ENCODE measurements at regions not wholly inside any gene's neighbourhood (a gene's known extent, or its start where the extent isn't known, plus 50 kb on each side); places are given as distances from the start of the nearest gene placed in this dataset.

DNA sequence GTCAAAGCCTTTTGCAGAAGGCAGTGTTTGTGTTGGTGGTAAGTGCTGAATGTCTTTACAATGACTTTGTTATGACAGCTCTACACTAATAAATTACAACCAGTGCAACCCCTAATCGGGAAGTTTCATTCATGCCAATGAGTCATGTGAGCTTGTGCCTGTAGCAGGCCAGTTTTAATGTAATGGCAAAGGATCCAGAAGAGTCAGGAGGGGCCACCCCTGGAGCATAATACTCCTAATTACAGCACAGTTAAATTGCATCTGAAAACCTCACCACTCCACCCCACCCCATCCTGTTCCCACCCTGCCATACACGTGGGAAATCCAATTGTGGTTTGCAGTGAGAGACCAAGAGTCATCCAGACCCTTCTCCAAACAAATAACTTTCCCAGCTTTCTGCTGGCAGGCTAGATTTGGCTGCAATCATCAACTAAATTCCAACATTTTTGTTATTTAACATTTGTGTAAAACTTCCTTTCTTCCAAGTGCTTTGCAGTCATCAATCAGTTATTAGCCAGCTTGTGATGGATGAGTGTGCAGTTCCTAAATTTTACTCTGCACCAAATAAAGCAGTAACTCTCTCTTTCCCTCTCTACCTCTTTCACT lies 277.3 kb upstream of the FAT3 start:
- DNase-seq: no peak

- no peak for DNase-seq
Measured at GRCh38 chr11:91946397-91946951, 278.1 kb upstream of the FAT3 start.

- DNase-seq: no peak
Measured at GRCh38 chr11:91935120-91935519, 289.5 kb upstream of the FAT3 start.

GRCh38 chr11:91932151-91932821 lies 292.3 kb upstream of the FAT3 start:
- DNase-seq: no peak

DNA sequence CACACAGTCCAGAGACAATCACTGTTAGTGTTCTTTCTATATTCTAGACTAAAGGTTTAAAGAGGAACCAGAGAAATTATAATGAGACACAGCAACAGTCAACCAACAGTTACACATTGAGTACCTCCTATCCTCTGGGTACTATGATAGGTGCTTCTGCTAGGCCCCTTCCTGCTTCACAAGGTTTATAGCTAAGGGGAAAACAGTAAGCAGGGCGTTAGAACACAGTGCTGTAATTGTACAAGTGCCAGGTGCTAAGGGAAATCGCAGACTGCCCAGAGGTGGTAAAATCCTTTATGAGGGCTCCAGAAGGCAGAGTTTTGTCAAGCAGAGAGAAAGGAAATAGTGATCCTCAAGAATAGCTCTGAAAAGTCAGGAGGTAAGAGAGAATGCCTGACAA lies 297.2 kb upstream of the FAT3 start:
- no peak for DNase-seq

DNA sequence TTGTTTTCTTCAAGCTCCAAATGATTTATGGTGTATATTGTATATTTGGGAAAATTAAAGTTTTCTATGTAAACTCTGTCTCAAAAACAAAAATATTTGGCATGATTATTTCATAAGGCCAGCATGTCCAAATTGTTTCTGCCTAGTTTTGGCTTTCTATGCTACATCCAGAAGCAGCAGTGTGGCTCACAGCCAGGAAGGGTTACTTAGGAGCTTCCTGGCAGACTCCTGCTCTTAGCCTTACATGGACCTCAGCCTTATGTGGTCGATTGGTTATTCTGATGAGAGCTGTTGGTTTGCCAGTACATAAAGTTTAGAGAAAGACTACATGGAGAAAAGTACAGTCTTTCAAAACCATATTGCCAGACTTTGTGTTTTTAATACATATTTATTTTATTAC lies 297.7 kb upstream of the FAT3 start:
- no peak for DNase-seq

DNA sequence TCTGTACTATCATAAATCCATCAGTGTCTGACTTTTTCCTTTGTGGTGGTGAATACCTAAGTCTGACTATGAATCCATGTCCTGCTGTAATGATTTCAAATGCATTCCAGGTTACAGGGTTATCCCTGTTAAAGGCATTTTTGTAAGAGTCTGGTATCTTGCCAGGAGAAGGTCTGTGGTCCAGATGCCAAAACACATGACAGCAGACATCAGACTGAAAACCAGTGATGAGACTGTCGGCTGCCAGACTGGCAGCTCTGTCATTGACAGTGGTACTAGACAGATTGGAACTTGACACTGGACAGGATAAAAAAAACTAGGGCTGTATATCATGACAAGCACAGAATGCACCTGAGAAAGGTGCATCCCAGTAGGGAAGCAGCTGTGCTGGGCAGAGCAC lies 301.8 kb upstream of the FAT3 start:
- DNase-seq: no peak

GRCh38 chr11:91921974-91922373 lies 302.6 kb upstream of the FAT3 start:
- DNase-seq: no peak

DNA sequence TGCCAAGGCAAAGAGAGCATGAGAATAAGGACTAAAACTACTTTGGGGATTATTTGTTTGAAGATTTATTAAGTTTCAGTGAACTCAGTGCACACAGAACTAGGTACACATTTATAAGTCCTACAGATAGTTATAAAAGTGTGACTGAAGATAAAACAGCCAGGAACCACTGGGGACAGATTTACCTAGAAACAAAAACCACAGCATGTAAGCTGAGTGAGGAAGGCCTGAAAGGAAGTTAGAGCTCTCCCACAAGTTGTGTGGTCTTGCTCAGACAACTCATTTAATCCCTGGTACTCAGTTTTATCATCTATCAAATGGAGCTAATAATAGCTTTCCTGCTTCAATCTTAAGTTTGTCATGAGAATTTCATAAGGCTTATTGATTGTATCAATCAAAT lies 311.2 kb upstream of the FAT3 start:
- no peak for DNase-seq

DNA sequence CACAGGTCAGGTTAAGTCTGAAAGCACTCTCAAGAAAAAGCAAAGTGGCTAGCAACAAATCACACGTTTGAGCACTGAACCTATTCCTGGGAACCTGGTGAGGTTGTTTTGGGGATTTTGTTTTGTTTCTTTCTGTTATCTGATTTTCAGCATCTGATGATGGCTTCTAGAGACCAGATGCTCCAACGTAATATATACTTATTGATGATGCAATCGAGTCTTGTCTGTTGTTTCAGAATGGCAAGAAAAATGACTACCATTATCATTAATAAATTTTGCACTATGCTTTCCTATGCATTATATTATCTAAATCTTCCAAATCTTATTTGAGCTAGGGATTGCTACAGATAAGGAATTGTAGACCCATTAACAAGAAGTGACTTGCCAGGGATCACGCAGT lies 312.3 kb upstream of the FAT3 start:
- DNase-seq: no peak

DNA sequence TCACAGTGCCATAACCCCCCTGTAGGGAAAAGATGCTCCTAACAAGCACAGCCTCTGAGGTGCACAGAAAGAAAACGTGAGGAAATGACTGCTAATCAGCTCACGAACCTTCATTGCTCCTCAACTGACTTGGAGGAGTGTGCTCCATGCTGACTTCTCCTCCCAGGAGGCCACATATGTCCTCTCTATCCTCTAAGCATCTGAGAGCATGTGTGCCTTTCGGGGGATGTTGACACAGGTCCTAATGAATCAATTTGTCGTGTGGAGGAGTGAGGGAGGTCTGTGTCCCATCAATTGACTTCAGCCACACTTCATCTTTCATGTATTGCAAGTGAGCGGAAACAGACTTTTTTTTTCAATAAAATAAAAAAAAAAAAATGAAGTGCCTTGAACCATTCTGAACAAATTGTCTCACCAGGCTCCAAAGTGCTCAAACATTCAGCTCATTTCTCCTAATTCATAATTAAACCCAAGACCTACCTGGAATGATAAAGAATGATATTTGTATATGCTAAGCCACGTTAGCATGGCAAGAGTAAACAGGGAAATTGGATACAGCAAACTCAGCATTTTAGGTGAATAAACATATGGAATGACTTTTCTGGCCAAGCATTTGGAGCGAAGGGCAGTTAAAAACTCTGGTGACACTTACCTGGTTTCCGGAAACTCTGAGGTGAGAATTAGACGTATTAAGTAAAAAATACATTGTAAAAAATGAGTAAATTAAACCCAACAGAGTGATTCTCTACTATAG lies 317.6 kb upstream of the FAT3 start:
- no peak for DNase-seq

GRCh38 chr11:91904792-91905785 lies 319.5 kb upstream of the FAT3 start:
- DNase-seq: no peak

DNA sequence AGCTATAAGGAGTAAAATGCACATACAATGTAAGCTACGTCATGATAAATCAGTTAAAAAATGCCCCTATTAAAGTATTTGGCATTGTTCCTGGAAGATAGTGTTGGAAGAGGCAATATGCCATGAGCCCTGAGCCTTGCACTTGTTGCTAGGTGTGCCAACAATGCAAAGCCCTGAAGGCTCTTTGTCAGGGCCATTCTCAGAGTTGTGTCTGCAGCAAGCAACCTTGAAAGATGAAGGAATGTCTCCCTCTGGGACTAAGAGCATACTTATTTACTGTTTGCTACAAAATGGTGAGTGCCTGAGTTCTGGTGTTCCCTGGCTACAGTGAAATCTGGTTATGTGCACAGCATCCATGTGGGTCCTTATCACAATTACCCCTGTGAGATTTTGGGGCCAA lies 322.3 kb upstream of the FAT3 start:
- no peak for DNase-seq

GRCh38 chr11:91880660-91881059 lies 344.0 kb upstream of the FAT3 start:
- DNase-seq: no peak

- DNase-seq: no peak
Measured at GRCh38 chr11:91876746-91877145, 347.9 kb upstream of the FAT3 start.

GRCh38 chr11:91872243-91872642 lies 352.4 kb upstream of the FAT3 start:
- DNase-seq: no peak

DNA sequence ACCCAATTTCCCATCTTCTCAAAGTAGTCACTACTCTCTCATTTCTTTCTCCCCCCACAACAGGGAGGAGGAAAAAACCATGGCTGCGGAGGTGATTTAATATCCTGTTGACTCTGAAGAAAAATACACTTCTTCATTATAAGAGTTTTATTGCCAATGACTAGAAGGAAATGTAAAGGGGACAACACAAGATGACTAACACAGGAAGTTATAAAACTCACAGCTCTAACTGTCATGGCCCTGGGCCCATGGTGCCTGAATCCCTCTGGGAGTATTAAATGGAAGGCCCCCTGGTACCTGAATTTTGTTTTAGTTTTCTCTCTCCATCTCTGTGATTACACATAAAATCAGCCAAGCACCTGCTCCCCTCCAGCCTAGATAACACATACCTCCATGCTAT lies 352.8 kb upstream of the FAT3 start:
- no peak for DNase-seq

GRCh38 chr11:91871048-91871447 lies 353.6 kb upstream of the FAT3 start:
- no peak for DNase-seq

- DNase-seq: no peak
Measured at GRCh38 chr11:91869686-91870085, 354.9 kb upstream of the FAT3 start.

GRCh38 chr11:91866642-91867041 lies 358.0 kb upstream of the FAT3 start:
- no peak for DNase-seq

- DNase-seq: no peak
Measured at GRCh38 chr11:91860661-91861060, 364.0 kb upstream of the FAT3 start.

GRCh38 chr11:91859666-91860065 lies 365.0 kb upstream of the FAT3 start:
- no peak for DNase-seq

DNA sequence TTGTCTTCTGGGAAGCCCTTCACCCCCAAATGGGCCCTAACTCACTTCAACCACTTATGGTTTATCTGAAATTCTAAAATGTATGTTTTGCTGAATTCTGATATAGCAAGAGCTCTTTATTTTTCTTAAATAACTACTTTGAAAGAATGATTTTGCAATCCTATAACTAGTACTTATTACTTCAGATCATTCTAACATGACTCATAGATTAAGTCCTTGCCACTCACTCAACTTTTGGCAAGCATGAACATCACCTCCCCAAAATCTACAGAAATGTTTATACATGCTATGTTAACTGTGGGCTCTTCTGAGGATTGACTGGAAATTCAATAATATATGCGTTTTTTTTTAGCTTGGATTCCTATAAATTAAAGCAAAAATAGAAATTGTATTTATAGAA lies 367.4 kb upstream of the FAT3 start:
- DNase-seq: no peak
